H1 (cell line): ENCODE measurements at regions not wholly inside any gene's neighbourhood (a gene's known extent, or its start where the extent isn't known, plus 50 kb on each side); places are given as distances from the start of the nearest gene placed in this dataset.

Experiments
- EZH2 ChIP-seq: fragments of 200-600 bp; sonication (generic); IDR thresholded peaks from 2 replicates; pipeline ENCODE4 v1.7.1; 2012; ENCODE audit warnings: low read depth, mild to moderate bottlenecking, moderate library complexity, low read length, inconsistent platforms; ENCODE audit not compliant: severe bottlenecking
- TF ChIP-seq, protein P1 (sequence below), 3 experiments: IDR thresholded peaks; 1 replicate in 2 of 3; 2 replicates in 1 of 3; pipeline versions ENCODE4 v1.5.1 to v1.6.1; 2011; ENCODE audit warnings: low read length in 3 of 3, mild to moderate bottlenecking in 3 of 3, inconsistent platforms in 2 of 3, low read depth in 1 of 3, moderate library complexity in 1 of 3; ENCODE audit not compliant: insufficient read depth in 1 of 3; ENCODE audit errors: control extremely low read depth in 1 of 3

DNA sequence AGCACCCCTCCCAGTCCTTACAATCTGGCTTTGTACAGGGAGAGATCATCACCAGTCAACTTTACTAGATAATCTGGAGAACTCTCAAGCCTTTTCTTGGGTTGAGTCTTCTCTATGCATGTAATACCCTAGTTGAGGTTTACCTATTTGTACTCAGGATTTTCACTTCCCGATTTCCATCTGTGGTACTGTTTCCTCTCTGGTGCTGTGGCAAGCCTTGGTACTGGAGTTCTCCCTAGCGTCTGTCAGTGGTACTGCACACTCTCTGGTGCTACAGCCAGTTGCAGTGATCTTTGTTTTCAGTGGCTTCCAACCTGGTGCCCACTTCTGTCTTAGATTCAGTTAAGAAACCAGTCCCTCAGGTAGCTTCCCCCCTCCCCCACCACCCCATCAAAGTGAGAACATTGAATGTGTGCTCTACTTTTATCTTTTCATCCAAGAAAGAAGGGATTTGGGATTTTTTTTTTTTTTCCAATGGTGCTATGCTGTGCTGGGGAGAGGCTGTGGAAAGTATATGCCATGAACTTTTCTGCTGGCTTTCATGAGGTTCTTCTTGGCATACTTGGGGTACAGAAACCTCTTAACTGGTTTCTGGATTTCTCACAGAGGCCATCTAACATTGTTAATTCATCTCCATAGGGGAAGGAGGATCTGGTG is 69.4 kb upstream of the EVL start:
- TF ChIP-seq, protein P1, sequence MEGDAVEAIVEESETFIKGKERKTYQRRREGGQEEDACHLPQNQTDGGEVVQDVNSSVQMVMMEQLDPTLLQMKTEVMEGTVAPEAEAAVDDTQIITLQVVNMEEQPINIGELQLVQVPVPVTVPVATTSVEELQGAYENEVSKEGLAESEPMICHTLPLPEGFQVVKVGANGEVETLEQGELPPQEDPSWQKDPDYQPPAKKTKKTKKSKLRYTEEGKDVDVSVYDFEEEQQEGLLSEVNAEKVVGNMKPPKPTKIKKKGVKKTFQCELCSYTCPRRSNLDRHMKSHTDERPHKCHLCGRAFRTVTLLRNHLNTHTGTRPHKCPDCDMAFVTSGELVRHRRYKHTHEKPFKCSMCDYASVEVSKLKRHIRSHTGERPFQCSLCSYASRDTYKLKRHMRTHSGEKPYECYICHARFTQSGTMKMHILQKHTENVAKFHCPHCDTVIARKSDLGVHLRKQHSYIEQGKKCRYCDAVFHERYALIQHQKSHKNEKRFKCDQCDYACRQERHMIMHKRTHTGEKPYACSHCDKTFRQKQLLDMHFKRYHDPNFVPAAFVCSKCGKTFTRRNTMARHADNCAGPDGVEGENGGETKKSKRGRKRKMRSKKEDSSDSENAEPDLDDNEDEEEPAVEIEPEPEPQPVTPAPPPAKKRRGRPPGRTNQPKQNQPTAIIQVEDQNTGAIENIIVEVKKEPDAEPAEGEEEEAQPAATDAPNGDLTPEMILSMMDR (IDR thresholded peaks at IDR 0.05; ENCODE audit: control extremely low read depth in 1 of 3, insufficient read depth in 1 of 3, low read depth in 1 of 3, low read length in 3 of 3), result peak; percentile 77 to 93 (median 87)
- TF ChIP-seq EZH2, result no peak
